Mesothelial cell of epicardium (in vitro differentiated cells): ENCODE measurements at regions not wholly inside any gene's neighbourhood (a gene's known extent, or its start where the extent isn't known, plus 50 kb on each side); places are given as distances from the start of the nearest gene placed in this dataset.

ENCODE experiments used
- DNase-seq, 2 experiments: peaks; one replicate each; pipeline ENCODE4 v3.0.0; 2021; ENCODE audit warnings: low spot score in 2 of 2; ENCODE audit not compliant: unreplicated experiment in 2 of 2
- H3K27ac Mint-ChIP-seq: 2 replicates; pipeline ENCODE4 v1.8.0; 2021; ENCODE audit warnings: mixed read lengths
- H3K27me3 Mint-ChIP-seq: 2 replicates; pipeline ENCODE4 v1.8.0; 2021; ENCODE audit warnings: low read depth, mixed read lengths
- H3K36me3 Mint-ChIP-seq: 2 replicates; pipeline ENCODE4 v1.8.0; 2021; ENCODE audit warnings: mixed read lengths
- H3K4me1 Mint-ChIP-seq: 2 replicates; pipeline ENCODE4 v1.8.0; 2021; ENCODE audit warnings: mixed read lengths
- H3K4me3 Mint-ChIP-seq: 2 replicates; pipeline ENCODE4 v1.8.0; 2021; ENCODE audit warnings: mild to moderate bottlenecking, moderate library complexity, mixed read lengths
- H3K9me3 Mint-ChIP-seq: 2 replicates; pipeline ENCODE4 v1.8.0; 2021; ENCODE audit warnings: mixed read lengths
- CTCF ChIP-seq: fragments of 200-600 bp; sonication (generic); IDR thresholded peaks from one replicate; pipeline ENCODE4 v1.5.0; 2021; ENCODE audit warnings: antibody characterized with exemption; ENCODE audit not compliant: unreplicated experiment

GRCh38 chr11:60634126-60634525 is 65.3 kb upstream of the MS4A8 start:
- Mint-ChIP-seq H3K9me3 (peaks cover 13% of the 10 kb centered on the region), H3K27me3 (peaks cover 2% of the 10 kb centered on the region), H3K4me3 (no peak overlapping the region), H3K27ac (no peak overlapping the region), H3K36me3 (no peaks in the 10 kb centered on the region), H3K4me1 (no peaks in the 10 kb centered on the region)
- peak; percentile 31 for TF ChIP-seq CTCF
- no peak for DNase-seq

DNA sequence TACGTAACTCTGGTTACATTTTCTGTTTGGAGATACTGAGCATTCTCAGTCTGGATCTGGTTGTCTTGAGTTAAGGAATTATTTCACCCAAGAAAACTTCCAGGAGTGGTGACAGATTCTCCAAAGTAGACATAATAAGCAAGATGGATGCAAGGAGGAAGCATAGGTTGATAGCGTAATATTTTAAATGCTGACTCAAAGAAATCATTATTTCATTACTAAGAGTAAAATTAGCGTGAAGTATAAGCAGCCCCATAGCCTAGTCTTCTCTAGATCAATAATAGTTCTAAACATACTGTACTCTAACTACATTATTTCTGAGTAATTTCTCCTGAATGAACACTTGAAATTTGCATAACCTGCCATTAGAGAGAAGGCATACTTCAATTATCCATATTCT is 57.5 kb upstream of the MS4A8 start:
- Mint-ChIP-seq H3K36me3 (no peaks in the 10 kb centered on the region), H3K9me3 (peaks cover 22% of the 10 kb centered on the region), H3K27me3 (peaks cover 4% of the 10 kb centered on the region), H3K27ac (no peak overlapping the region), H3K4me1 (no peaks in the 10 kb centered on the region), H3K4me3 (no peak overlapping the region)
- DNase-seq: no peak
- no peak for TF ChIP-seq CTCF

DNA sequence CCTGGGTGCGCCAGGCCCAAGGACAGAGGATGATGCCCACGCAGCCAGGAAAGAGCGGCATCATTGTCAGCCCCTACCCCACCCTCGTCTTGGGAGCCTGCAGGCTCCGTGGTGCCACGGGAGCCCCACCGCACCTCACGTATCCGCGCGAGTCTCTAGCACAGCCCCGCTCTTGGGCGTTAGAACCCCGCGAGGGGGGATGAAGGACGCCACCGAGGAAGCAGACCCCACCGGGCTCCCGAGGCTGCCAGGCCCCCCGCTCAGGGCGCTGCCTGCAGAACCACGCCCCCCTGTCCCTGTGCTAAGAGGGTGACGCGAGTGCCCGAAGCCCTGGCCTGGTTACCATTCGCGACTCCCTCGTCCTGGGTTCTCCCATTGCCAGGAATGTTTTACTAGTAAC is 52.3 kb upstream of the MS4A8 start:
- Mint-ChIP-seq H3K36me3 (no peaks in the 10 kb centered on the region), H3K4me3 (no peak overlapping the region), H3K27ac (no peak overlapping the region), H3K4me1 (no peaks in the 10 kb centered on the region), H3K27me3 (no peaks in the 10 kb centered on the region), H3K9me3 (peaks cover 51% of the 10 kb centered on the region)
- no peak for DNase-seq
- TF ChIP-seq CTCF: no peak
